Fibroblast of lung (primary cell): ENCODE measurements at regions not wholly inside any gene's neighbourhood (a gene's known extent, or its start where the extent isn't known, plus 50 kb on each side); places are given as distances from the start of the nearest gene placed in this dataset.
"Not testable (repeated sequence)": the region's sequence is repeated elsewhere in the genome, so short reads cannot be mapped to it uniquely, and the experiment has no call there.

Experiments
- DNase-seq, 2 donors: peaks; one replicate each; pipeline versions ENCODE4 v3.0.0 to v3.0.0-alpha.2; 2010; ENCODE audit warnings: low read depth in 2 of 2
- H2AFZ ChIP-seq: 2 replicates; pipeline ENCODE4 v1.5.1; 2012; ENCODE audit warnings: low read length, control low read depth, inconsistent platforms
- H3K27ac ChIP-seq: 2 replicates; pipeline ENCODE4 v1.5.1; 2011; ENCODE audit warnings: low read length, control low read depth; ENCODE audit not compliant: insufficient read depth
- H3K27me3 ChIP-seq: 2 replicates; pipeline ENCODE4 v1.5.1; 2011; ENCODE audit warnings: mild to moderate bottlenecking, low read length; ENCODE audit not compliant: control insufficient read depth, insufficient read depth
- H3K36me3 ChIP-seq: 2 replicates; pipeline ENCODE4 v1.5.1; 2011; ENCODE audit warnings: low read length; ENCODE audit not compliant: control insufficient read depth, insufficient read depth
- H3K4me1 ChIP-seq: 2 replicates; pipeline ENCODE4 v1.5.1; 2011; ENCODE audit warnings: low read length; ENCODE audit not compliant: control insufficient read depth, insufficient read depth; ENCODE audit errors: extremely low read depth
- H3K4me2 ChIP-seq: 2 replicates; pipeline ENCODE4 v1.5.1; 2011; ENCODE audit warnings: low read length, control low read depth; ENCODE audit not compliant: insufficient read depth; ENCODE audit errors: extremely low read depth
- H3K4me3 ChIP-seq, 4 experiments: fragments of 200-600 bp in 1 of 4; sonication (generic) in 1 of 4; replicated peaks in 1 of 4; 2 replicates each; pipeline ENCODE4 v1.5.1; 2011 to 2016; ENCODE audit warnings: low read length in 4 of 4, low read depth in 3 of 4, mild to moderate bottlenecking in 3 of 4, control low read depth in 2 of 4, inconsistent platforms in 1 of 4, mixed read lengths in 1 of 4; ENCODE audit not compliant: insufficient read depth in 1 of 4; ENCODE audit errors: control extremely low read depth in 1 of 4
- H3K79me2 ChIP-seq: 2 replicates; pipeline ENCODE4 v1.5.1; 2012; ENCODE audit warnings: mild to moderate bottlenecking, low read length, inconsistent platforms; ENCODE audit not compliant: control insufficient read depth, insufficient read depth
- H3K9ac ChIP-seq: 2 replicates; pipeline ENCODE4 v1.5.1; 2011; ENCODE audit warnings: mild to moderate bottlenecking, low read length, control low read depth; ENCODE audit not compliant: insufficient read depth
- H3K9me3 ChIP-seq: 2 replicates; pipeline ENCODE4 v1.5.1; 2012; ENCODE audit warnings: low read depth, low read length; ENCODE audit not compliant: control insufficient read depth, insufficient read depth
- H4K20me1 ChIP-seq: 2 replicates; pipeline ENCODE4 v1.5.1; 2011; ENCODE audit warnings: low read length; ENCODE audit not compliant: control insufficient read depth, insufficient read depth; ENCODE audit errors: extremely low read depth
- CTCF ChIP-seq, 2 donors: IDR thresholded peaks in 1 of 2; conservative IDR thresholded peaks in 1 of 2; 1 replicate in 1 of 2; 2 replicates in 1 of 2; pipeline ENCODE4 v1.5.1; 2011 to 2012; ENCODE audit warnings: low read length in 2 of 2, control low read depth in 1 of 2, inconsistent platforms in 1 of 2, low read depth in 1 of 2, mild to moderate bottlenecking in 1 of 2
- EZH2 ChIP-seq: IDR thresholded peaks from 2 replicates; pipeline ENCODE4 v1.5.1; 2012; ENCODE audit warnings: low read length, control low read depth, mild to moderate bottlenecking; ENCODE audit errors: missing control alignments

- no peak overlapping the region for H3K27ac ChIP-seq
- no peaks in the 10 kb centered on the region for H3K27me3 ChIP-seq
- TF ChIP-seq EZH2 (no peak), CTCF (conservative IDR thresholded peaks at IDR 0.05 in 1 of 2, IDR thresholded peaks at IDR 0.05 in 1 of 2; ENCODE audit: low read depth in 1 of 2, low read length in 2 of 2) (no peak)
- no peak overlapping the region for H2AFZ ChIP-seq
- H4K20me1 ChIP-seq: no peaks in the 10 kb centered on the region
- no peak overlapping the region for H3K9ac ChIP-seq
- no peak overlapping the region for H3K4me3 ChIP-seq
- no peaks in the 10 kb centered on the region for H3K9me3 ChIP-seq
- H3K79me2 ChIP-seq: no peaks in the 10 kb centered on the region
- no peaks in the 10 kb centered on the region for H3K36me3 ChIP-seq
- H3K4me1 ChIP-seq: no peaks in the 10 kb centered on the region
- no peak for DNase-seq
- no peak overlapping the region for H3K4me2 ChIP-seq
Measured at GRCh38 chrX:994780-995179, 217.7 kb downstream of the CRLF2 start.

- Histone ChIP-seq H3K9me3 (no peaks in the 10 kb centered on the region), H3K79me2 (no peaks in the 10 kb centered on the region), H3K4me3 (no peak overlapping the region), H3K9ac (no peak overlapping the region), H3K4me2 (no peak overlapping the region), H3K27ac (no peak overlapping the region), H4K20me1 (no peaks in the 10 kb centered on the region), H3K36me3 (no peaks in the 10 kb centered on the region), H3K4me1 (no peaks in the 10 kb centered on the region), H2AFZ (no peak overlapping the region), H3K27me3 (no peaks in the 10 kb centered on the region)
- no peak for TF ChIP-seq CTCF (conservative IDR thresholded peaks at IDR 0.05 in 1 of 2, IDR thresholded peaks at IDR 0.05 in 1 of 2; ENCODE audit: low read depth in 1 of 2, low read length in 2 of 2)
- TF ChIP-seq EZH2: no peak
- DNase-seq: peak; percentile 30 to 95
Measured at GRCh38 chrX:989959-990510, 222.4 kb downstream of the CRLF2 start.

GRCh38 chrX:988530-988929, 223.9 kb downstream of the CRLF2 start:
- H3K9ac ChIP-seq, H3K36me3 ChIP-seq, H3K4me2 ChIP-seq, H4K20me1 ChIP-seq, H3K4me1 ChIP-seq, H3K79me2 ChIP-seq, H3K9me3 ChIP-seq, H3K4me3 ChIP-seq, H3K27ac ChIP-seq, H3K27me3 ChIP-seq, DNase-seq, H2AFZ ChIP-seq: not testable (repeated sequence)
